MM.1S (cell line): ENCODE measurements at regions not wholly inside any gene's neighbourhood (a gene's known extent, or its start where the extent isn't known, plus 50 kb on each side); places are given as distances from the start of the nearest gene placed in this dataset.

ENCODE experiments used
- DNase-seq: peaks from one replicate; pipeline ENCODE4 v3.0.0-alpha.2; 2015
- H2AFZ ChIP-seq: fragments of 300-600 bp; sonication (generic); 2 replicates; pipeline ENCODE4 v1.6.0; 2016; ENCODE audit warnings: antibody characterized with exemption, low read length
- H3F3A ChIP-seq: fragments of 300-600 bp; sonication (generic); 2 replicates; pipeline ENCODE4 v1.6.1; 2016; ENCODE audit warnings: mild to moderate bottlenecking, antibody characterized with exemption, low read length, moderate library complexity, mixed read lengths; ENCODE audit not compliant: insufficient read depth
- H3K27ac ChIP-seq: fragments of 300-600 bp; sonication (generic); 2 replicates; pipeline ENCODE4 v1.5.1; 2016; ENCODE audit warnings: mild to moderate bottlenecking, low read length
- H3K27me3 ChIP-seq: fragments of 300-600 bp; sonication (generic); replicated peaks from 2 replicates; pipeline ENCODE4 v1.6.0; 2016; ENCODE audit warnings: low read length; ENCODE audit not compliant: insufficient read depth
- H3K36me3 ChIP-seq: fragments of 300-600 bp; sonication (generic); replicated peaks from 2 replicates; pipeline ENCODE4 v1.6.1; 2016; ENCODE audit warnings: mild to moderate bottlenecking, low read length, mixed read lengths; ENCODE audit not compliant: insufficient read depth
- H3K4me1 ChIP-seq: fragments of 300-600 bp; sonication (generic); 2 replicates; pipeline ENCODE4 v1.6.1; 2016; ENCODE audit warnings: low read length, mixed read lengths
- H3K4me2 ChIP-seq: fragments of 300-600 bp; sonication (generic); 2 replicates; pipeline ENCODE4 v1.6.0; 2016; ENCODE audit warnings: low read depth, low read length
- H3K4me3 ChIP-seq: fragments of 300-600 bp; sonication (generic); 2 replicates; pipeline ENCODE4 v1.5.1; 2016; ENCODE audit warnings: low read length, mixed read lengths
- H3K79me2 ChIP-seq: fragments of 300-600 bp; sonication (generic); 2 replicates; pipeline ENCODE4 v1.6.1; 2016; ENCODE audit warnings: mixed run types, low read length, mixed read lengths
- H3K9ac ChIP-seq: fragments of 300-600 bp; sonication (generic); 2 replicates; pipeline ENCODE4 v1.6.1; 2016; ENCODE audit warnings: low read length, mixed read lengths
- H3K9me2 ChIP-seq: fragments of 300-600 bp; sonication (generic); replicated peaks from 2 replicates; pipeline ENCODE4 v1.6.1; 2016; ENCODE audit warnings: mild to moderate bottlenecking, low read length, mixed read lengths; ENCODE audit not compliant: insufficient read depth
- H3K9me3 ChIP-seq: fragments of 300-600 bp; sonication (generic); replicated peaks from 2 replicates; pipeline ENCODE4 v1.6.1; 2016; ENCODE audit warnings: mild to moderate bottlenecking, low read length, mixed read lengths; ENCODE audit not compliant: insufficient read depth
- H4K20me1 ChIP-seq: fragments of 300-600 bp; sonication (generic); 2 replicates; pipeline ENCODE4 v1.6.1; 2016; ENCODE audit warnings: mild to moderate bottlenecking, low read length, moderate library complexity, mixed read lengths; ENCODE audit not compliant: insufficient read depth
- CTCF ChIP-seq: fragments of 300-600 bp; sonication (generic); IDR thresholded peaks from 2 replicates; pipeline ENCODE4 v1.5.1; 2016; ENCODE audit warnings: antibody characterized with exemption, low read length, mixed read lengths
- EZH2 ChIP-seq: fragments of 300-600 bp; sonication (generic); optimal IDR thresholded peaks from 2 replicates; pipeline ENCODE3; 2017; ENCODE audit warnings: low read depth, mild to moderate bottlenecking, antibody characterized with exemption, low read length, mixed read lengths
- EZH2phosphoT487 ChIP-seq: fragments of 300-600 bp; sonication (generic); IDR thresholded peaks from 2 replicates; pipeline ENCODE4 v1.6.1; 2018; ENCODE audit warnings: antibody characterized with exemption, low read length

GRCh38 chr2:145769011-145769716 lies 1249.2 kb upstream of the ZEB2 start:
- Histone ChIP-seq H3K4me3 (no peak overlapping the region), H3K27me3 (no peaks in the 10 kb centered on the region), H3F3A (no peaks in the 10 kb centered on the region), H3K36me3 (no peaks in the 10 kb centered on the region), H3K9me3 (no peaks in the 10 kb centered on the region), H3K9ac (no peak overlapping the region), H2AFZ (no peak overlapping the region), H3K4me2 (no peak overlapping the region), H3K9me2 (no peaks in the 10 kb centered on the region), H4K20me1 (no peaks in the 10 kb centered on the region), H3K4me1 (peaks cover 11% of the 10 kb centered on the region), H3K79me2 (no peaks in the 10 kb centered on the region), H3K27ac (no peak overlapping the region)
- no peak for TF ChIP-seq EZH2
- TF ChIP-seq CTCF = no peak
- TF ChIP-seq EZH2phosphoT487 = no peak
- no peak for DNase-seq

- Histone ChIP-seq H3F3A (no peaks in the 10 kb centered on the region), H3K4me2 (no peak overlapping the region), H3K4me3 (no peak overlapping the region), H3K4me1 (peaks cover under 1% of the 10 kb centered on the region), H3K9me3 (no peaks in the 10 kb centered on the region), H3K27me3 (no peaks in the 10 kb centered on the region), H2AFZ (no peak overlapping the region), H3K9me2 (no peaks in the 10 kb centered on the region), H3K27ac (no peak overlapping the region), H3K79me2 (no peaks in the 10 kb centered on the region), H3K36me3 (no peaks in the 10 kb centered on the region), H4K20me1 (no peaks in the 10 kb centered on the region), H3K9ac (no peak overlapping the region)
- no peak for TF ChIP-seq CTCF
- no peak for TF ChIP-seq EZH2phosphoT487
- no peak for TF ChIP-seq EZH2
- no peak for DNase-seq
These were observed 1246.0 kb upstream of the ZEB2 start for GRCh38 chr2:145765874-145766273.

- Histone ChIP-seq H3K9ac (no peak overlapping the region), H3K9me3 (no peaks in the 10 kb centered on the region), H2AFZ (no peak overlapping the region), H3K27ac (no peak overlapping the region), H3F3A (no peaks in the 10 kb centered on the region), H3K4me3 (no peak overlapping the region), H4K20me1 (no peaks in the 10 kb centered on the region), H3K27me3 (no peaks in the 10 kb centered on the region), H3K36me3 (no peaks in the 10 kb centered on the region), H3K4me1 (no peaks in the 10 kb centered on the region), H3K9me2 (no peaks in the 10 kb centered on the region), H3K4me2 (no peak overlapping the region), H3K79me2 (no peaks in the 10 kb centered on the region)
- DNase-seq = no peak
- no peak for TF ChIP-seq EZH2
- no peak for TF ChIP-seq EZH2phosphoT487
These were observed 1244.7 kb upstream of the ZEB2 start for GRCh38 chr2:145764631-145765030.
